Myocyte (in vitro differentiated cells): ENCODE measurements at regions not wholly inside any gene's neighbourhood (a gene's known extent, or its start where the extent isn't known, plus 50 kb on each side); places are given as distances from the start of the nearest gene placed in this dataset.

Experiments
- DNase-seq: peaks from one replicate; pipeline ENCODE4 v3.0.0-alpha.2; 2012; ENCODE audit warnings: low read depth

GRCh38 chr5:145218982-145219381, 616.2 kb downstream of the PRELID2 start:
- no peak for DNase-seq

GRCh38 chr5:145218019-145218418, 617.1 kb downstream of the PRELID2 start:
- DNase-seq = no peak

DNA sequence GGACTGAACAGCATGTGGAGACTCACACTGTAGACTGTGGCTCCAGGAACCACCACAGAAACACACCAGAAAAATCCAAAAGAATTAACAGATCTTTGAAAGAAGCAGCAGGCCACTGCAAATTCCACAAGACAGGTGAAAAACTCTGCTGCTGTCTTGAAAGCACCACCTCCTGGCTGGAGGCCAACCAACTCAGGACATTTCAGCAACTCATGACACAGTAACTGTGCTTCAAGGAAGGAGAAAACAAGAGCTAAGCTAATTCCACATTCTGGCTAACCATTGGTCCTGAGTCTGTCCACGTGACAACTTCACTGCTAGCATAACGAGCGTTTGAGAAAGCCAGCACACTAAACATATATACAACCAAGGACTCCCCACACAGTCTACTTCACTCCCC, 625.1 kb downstream of the PRELID2 start:
- DNase-seq = no peak

DNA sequence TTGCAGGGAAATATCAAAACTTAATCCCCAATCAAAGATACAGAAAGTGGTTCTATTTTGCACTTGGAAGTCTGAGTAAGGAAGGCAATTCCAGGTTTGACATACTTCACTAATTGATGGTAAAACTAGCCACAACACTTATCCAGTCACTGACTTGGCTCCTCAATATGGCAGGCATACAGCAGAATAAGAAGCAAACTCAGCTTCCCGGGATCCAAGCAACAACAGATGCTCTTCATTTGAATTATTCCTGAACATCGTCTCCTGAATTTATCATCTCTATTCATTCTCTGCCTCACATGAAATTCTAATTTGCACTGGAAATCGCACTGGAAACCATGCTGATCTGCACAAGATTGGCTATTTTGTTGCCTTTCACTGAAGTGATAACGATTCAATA, 629.6 kb downstream of the PRELID2 start:
- DNase-seq = no peak

GRCh38 chr5:145204743-145205142, 630.4 kb downstream of the PRELID2 start:
- DNase-seq = peak; percentile 5

DNA sequence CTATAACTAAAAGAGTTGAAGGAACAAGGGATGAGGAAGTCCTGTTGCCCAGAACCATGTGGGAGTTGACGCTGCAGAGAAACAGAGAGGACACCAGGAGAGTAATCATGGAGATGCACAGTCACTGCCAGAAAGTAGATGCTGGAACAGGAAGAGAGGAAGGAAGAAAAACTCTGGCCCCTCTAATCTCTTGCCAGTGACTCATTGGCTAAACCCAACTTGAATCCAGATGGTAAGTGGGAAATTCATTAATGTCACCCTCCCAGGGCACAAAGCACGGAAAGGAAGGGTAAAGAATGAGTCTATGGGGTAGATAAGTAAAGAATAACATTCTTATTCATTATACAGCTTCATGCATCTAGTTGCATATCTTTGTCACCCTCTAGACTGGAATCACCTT, 631.9 kb downstream of the PRELID2 start:
- no peak for DNase-seq

GRCh38 chr5:145198525-145199260, 636.4 kb downstream of the PRELID2 start:
- no peak for DNase-seq

- no peak for DNase-seq
Measured at GRCh38 chr5:145189746-145190145, 645.4 kb downstream of the PRELID2 start.

GRCh38 chr5:145180371-145180770, 654.8 kb downstream of the PRELID2 start:
- DNase-seq = no peak

DNA sequence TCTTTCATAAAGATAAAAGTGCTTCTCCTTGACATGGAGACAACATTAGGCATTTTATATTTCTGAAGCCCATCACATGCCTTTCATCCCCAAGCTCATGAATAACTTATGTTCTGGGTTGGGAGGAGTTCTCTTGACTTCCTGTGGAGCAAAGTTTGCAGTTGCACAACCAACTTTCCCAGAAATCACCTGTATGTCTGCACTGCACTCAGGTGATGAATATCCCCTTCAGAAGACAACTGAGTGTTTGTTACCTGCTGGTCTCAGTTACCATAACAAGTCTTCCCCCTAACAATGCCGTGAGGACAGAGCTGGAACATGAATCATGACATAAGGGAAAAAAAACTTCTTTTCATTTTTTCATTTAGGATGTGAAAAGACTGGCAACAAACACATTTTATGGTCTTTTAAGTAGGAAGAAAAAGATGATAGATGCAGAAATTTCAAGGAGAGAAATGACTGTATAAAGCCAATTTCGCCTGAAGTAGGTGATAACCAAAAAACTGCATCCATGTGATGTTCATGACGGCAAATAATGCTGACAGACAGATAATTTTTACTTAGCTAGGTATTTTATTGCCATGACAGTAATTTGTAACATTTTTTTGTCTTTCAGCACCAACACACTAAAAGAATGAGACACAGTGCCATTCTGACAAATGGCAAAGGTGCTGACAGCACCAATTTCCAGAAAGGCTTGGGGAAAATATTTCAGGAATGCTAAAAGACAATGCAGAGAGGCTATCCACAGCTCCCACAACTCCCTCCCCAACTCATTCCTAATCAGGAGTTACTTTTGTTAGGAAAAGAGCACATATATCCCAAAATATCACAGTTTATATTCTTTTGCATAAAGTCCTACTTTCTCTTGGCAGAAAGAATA, 656.3 kb downstream of the PRELID2 start:
- peak; percentile 22 for DNase-seq

GRCh38 chr5:145176041-145176440, 659.1 kb downstream of the PRELID2 start:
- no peak for DNase-seq

GRCh38 chr5:145166110-145166509, 669.0 kb downstream of the PRELID2 start:
- no peak for DNase-seq

GRCh38 chr5:145163876-145164275, 671.3 kb downstream of the PRELID2 start:
- no peak for DNase-seq

DNA sequence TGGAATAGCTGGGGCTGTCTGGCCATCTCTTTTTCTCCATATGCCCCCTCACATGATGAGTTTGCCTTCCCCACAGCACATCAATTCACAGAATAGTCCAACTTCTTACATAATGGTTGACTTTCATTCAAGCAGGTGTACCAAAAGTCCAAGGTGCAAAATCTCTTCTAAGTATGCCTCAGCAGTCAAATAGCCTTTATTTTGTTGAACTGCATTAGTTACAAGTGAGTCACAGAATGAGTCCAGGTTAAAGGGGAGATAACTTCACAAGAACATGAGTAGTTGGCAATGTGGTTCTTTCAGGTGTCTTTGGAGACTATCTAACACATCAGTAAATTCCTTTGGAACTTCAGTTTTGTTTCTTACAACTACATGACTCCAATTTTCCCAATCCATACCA, 672.5 kb downstream of the PRELID2 start:
- no peak for DNase-seq

DNA sequence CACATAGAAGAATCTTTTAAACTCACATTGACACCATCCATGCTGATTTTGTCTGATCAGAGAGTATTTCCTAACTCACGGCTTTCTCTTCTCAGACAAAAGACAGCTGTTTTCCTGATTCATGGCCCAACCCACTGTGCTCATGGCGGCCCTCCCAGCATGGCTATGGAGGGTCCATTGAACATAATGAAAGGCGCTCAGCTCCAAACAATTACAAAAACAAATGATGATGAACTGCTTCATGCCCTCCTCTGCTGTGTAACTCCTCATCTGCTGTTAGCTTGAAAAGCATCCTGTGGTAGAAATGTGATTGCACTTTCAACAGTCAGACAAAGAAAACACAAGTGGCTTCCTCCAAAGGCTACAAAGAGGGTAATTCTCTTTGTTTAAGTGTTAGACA, 673.8 kb downstream of the PRELID2 start:
- no peak for DNase-seq

GRCh38 chr5:145160679-145161078, 674.5 kb downstream of the PRELID2 start:
- no peak for DNase-seq

- DNase-seq = no peak
Measured at GRCh38 chr5:145158730-145159129, 676.4 kb downstream of the PRELID2 start.

DNA sequence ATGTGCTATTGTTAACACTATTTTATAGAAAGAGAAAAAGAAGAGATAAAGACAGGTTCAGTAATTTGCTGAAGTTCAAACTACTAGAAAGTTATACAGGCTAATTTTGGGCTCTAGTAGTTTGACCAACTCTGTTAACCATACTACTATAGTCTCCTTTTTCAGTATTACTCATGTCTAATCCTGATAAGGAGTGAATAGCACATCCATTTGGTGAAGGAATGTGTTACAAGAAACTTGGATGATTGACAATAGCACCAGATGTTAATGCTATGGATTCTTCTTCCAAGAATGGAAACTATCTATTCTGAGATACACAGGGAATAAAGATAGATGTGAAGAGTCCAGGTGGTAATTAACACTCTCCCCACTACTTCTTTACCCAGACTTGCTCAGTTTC, 677.3 kb downstream of the PRELID2 start:
- DNase-seq = no peak

- no peak for DNase-seq
Measured at GRCh38 chr5:145141534-145141933, 693.6 kb downstream of the PRELID2 start.

- DNase-seq = peak; percentile 23
Measured at GRCh38 chr5:145130996-145131395, 704.1 kb downstream of the PRELID2 start.

GRCh38 chr5:145129797-145130196, 705.3 kb downstream of the PRELID2 start:
- no peak for DNase-seq

DNA sequence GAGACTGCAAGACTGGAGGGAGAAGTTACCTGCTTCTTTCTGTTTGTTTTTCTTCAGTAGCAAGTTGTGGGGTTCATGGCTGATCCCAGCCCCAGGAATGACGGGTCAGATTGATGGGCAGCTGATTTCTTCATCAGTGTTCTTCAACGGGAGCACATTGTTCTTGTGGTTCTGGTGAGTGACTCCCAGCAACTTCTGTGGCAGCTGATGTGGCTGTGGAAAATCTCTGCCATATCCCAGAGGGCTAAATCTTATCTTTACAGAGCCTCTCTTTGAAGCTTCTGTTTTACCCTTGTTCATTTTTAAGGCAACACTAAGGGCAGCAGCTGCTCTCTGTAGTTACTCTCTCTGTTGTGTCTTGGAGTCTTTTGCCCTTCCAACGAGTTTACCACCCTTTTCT, 710.3 kb downstream of the PRELID2 start:
- peak; percentile 69 for DNase-seq

- DNase-seq = no peak
Measured at GRCh38 chr5:145118611-145119010, 716.5 kb downstream of the PRELID2 start.
